H9 (cell line): ENCODE measurements at regions not wholly inside any gene's neighbourhood (a gene's known extent, or its start where the extent isn't known, plus 50 kb on each side); places are given as distances from the start of the nearest gene placed in this dataset.

Experiments used
- DNase-seq: peaks from one replicate; pipeline ENCODE4 v3.0.0-alpha.2; 2017
- H2AFZ ChIP-seq: one replicate; pipeline ENCODE4 v1.6.1; 2013; ENCODE audit warnings: mild to moderate bottlenecking, low read length, control low read depth, moderate library complexity
- H2AK5ac ChIP-seq: 2 replicates; pipeline ENCODE4 v1.6.1; 2013; ENCODE audit warnings: low read length, control low read depth, mixed read lengths; ENCODE audit not compliant: insufficient read length
- H2BK120ac ChIP-seq: one replicate; pipeline ENCODE4 v1.6.1; 2013; ENCODE audit warnings: low read depth, mild to moderate bottlenecking, low read length, control low read depth, inconsistent platforms; ENCODE audit not compliant: poor library complexity, severe bottlenecking
- H2BK12ac ChIP-seq: 2 replicates; pipeline ENCODE4 v1.6.1; 2013; ENCODE audit warnings: low read length, control low read depth, mixed read lengths, low read depth; ENCODE audit not compliant: insufficient read length
- H2BK15ac ChIP-seq: 2 replicates; pipeline ENCODE4 v1.6.1; 2013; ENCODE audit warnings: low read depth, low read length, control low read depth
- H2BK20ac ChIP-seq: one replicate; pipeline ENCODE4 v1.6.1; 2013; ENCODE audit warnings: low read depth, mild to moderate bottlenecking, low read length, control low read depth, inconsistent platforms; ENCODE audit not compliant: poor library complexity, severe bottlenecking
- H2BK5ac ChIP-seq: 2 replicates; pipeline ENCODE4 v1.6.1; 2013; ENCODE audit warnings: low read length, control low read depth, mixed read lengths; ENCODE audit not compliant: insufficient read length
- H3K14ac ChIP-seq: 2 replicates; pipeline ENCODE4 v1.6.1; 2013; ENCODE audit warnings: low read length, control low read depth; ENCODE audit not compliant: insufficient read depth
- H3K18ac ChIP-seq: 2 replicates; pipeline ENCODE4 v1.6.1; 2013; ENCODE audit warnings: low read depth, mild to moderate bottlenecking, mixed read lengths, low read length, control low read depth; ENCODE audit not compliant: insufficient read length
- H3K23ac ChIP-seq: 2 replicates; pipeline ENCODE4 v1.6.1; 2013; ENCODE audit warnings: low read length, control low read depth, mixed read lengths, low read depth; ENCODE audit not compliant: insufficient read length
- H3K23me2 ChIP-seq: 2 replicates; pipeline ENCODE4 v1.6.1; 2013; ENCODE audit warnings: low read depth, mild to moderate bottlenecking, mixed read lengths, low read length, control low read depth; ENCODE audit not compliant: insufficient read length, poor library complexity, severe bottlenecking
- H3K27ac ChIP-seq: 2 replicates; pipeline ENCODE4 v1.5.1; 2013; ENCODE audit warnings: low read length, control low read depth, mixed read lengths, low read depth; ENCODE audit not compliant: insufficient read length
- H3K27me3 ChIP-seq: 2 replicates; pipeline ENCODE4 v1.6.1; 2013; ENCODE audit warnings: low read length, control low read depth, inconsistent platforms; ENCODE audit not compliant: insufficient read depth
- H3K4ac ChIP-seq: 2 replicates; pipeline ENCODE4 v1.6.1; 2013; ENCODE audit warnings: low read depth, mild to moderate bottlenecking, control low read depth, inconsistent platforms, low read length, moderate library complexity
- H3K4me1 ChIP-seq: 2 replicates; pipeline ENCODE4 v1.6.1; 2013; ENCODE audit warnings: low read length, control low read depth, inconsistent platforms; ENCODE audit not compliant: insufficient read depth
- H3K4me2 ChIP-seq: 2 replicates; pipeline ENCODE4 v1.6.1; 2013; ENCODE audit warnings: low read length, control low read depth, mixed read lengths; ENCODE audit not compliant: insufficient read length, insufficient read depth
- H3K56ac ChIP-seq: 2 replicates; pipeline ENCODE4 v1.6.1; 2013; ENCODE audit warnings: low read depth, mild to moderate bottlenecking, mixed read lengths, low read length, control low read depth; ENCODE audit not compliant: insufficient read length
- H3K79me1 ChIP-seq: 2 replicates; pipeline ENCODE4 v1.6.1; 2013; ENCODE audit warnings: low read depth, mild to moderate bottlenecking, moderate library complexity, low read length, control low read depth, inconsistent platforms; ENCODE audit not compliant: insufficient read depth, poor library complexity, severe bottlenecking
- H3K79me2 ChIP-seq: 2 replicates; pipeline ENCODE4 v1.6.1; 2013; ENCODE audit warnings: low read length, control low read depth, inconsistent platforms; ENCODE audit not compliant: insufficient read depth
- H3K9ac ChIP-seq: 2 replicates; pipeline ENCODE4 v1.6.1; 2013; ENCODE audit warnings: low read length, control low read depth, mixed read lengths; ENCODE audit not compliant: insufficient read length; ENCODE audit errors: extremely low read depth
- H3K9me3 ChIP-seq: one replicate; pipeline ENCODE4 v1.6.1; 2013; ENCODE audit warnings: low read depth, low read length, inconsistent platforms; ENCODE audit not compliant: control insufficient read depth
- H3T11ph ChIP-seq: one replicate; pipeline ENCODE4 v1.6.1; 2013; ENCODE audit warnings: mild to moderate bottlenecking, low read length, control low read depth, inconsistent platforms
- H4K20me1 ChIP-seq: one replicate; pipeline ENCODE4 v1.6.1; 2013; ENCODE audit not compliant: control insufficient read depth, insufficient read length, insufficient read depth
- H4K5ac ChIP-seq: 2 replicates; pipeline ENCODE4 v1.6.1; 2013; ENCODE audit warnings: low read depth, mild to moderate bottlenecking, mixed read lengths, low read length, control low read depth; ENCODE audit not compliant: insufficient read length
- H4K8ac ChIP-seq: replicated peaks from 2 replicates; pipeline ENCODE4 v1.6.1; 2013; ENCODE audit warnings: low read length, control low read depth, mixed read lengths, low read depth; ENCODE audit not compliant: insufficient read length
- H4K91ac ChIP-seq: 2 replicates; pipeline ENCODE4 v1.6.1; 2013; ENCODE audit warnings: low read depth, mild to moderate bottlenecking, moderate library complexity, mixed read lengths, low read length, control low read depth; ENCODE audit not compliant: insufficient read length
- H3K27ac Mint-ChIP-seq, 3 experiments: 2 replicates in 2 of 3; 3 replicates in 1 of 3; pipeline ENCODE4 v1.8.0; 2020 to 2021; ENCODE audit warnings: mixed read lengths in 3 of 3, mild to moderate bottlenecking in 1 of 3, moderate library complexity in 1 of 3
- H3K27me3 Mint-ChIP-seq: 2 replicates; pipeline ENCODE4 v1.8.0; 2021; ENCODE audit warnings: low read depth, mild to moderate bottlenecking, moderate library complexity, mixed read lengths
- H3K36me3 Mint-ChIP-seq, 3 experiments: 2 replicates in 2 of 3; 3 replicates in 1 of 3; pipeline ENCODE4 v1.8.0; 2020 to 2021; ENCODE audit warnings: low read depth in 3 of 3, mixed read lengths in 3 of 3; ENCODE audit not compliant: insufficient read depth in 1 of 3
- H3K4me1 Mint-ChIP-seq, 2 experiments: 2 replicates each; pipeline ENCODE4 v1.8.0; 2020; ENCODE audit warnings: mixed read lengths in 2 of 2
- H3K4me3 Mint-ChIP-seq, 2 experiments: 2 replicates in 1 of 2; 3 replicates in 1 of 2; pipeline ENCODE4 v1.8.0; 2020 to 2021; ENCODE audit warnings: mild to moderate bottlenecking in 2 of 2, mixed read lengths in 2 of 2, moderate library complexity in 1 of 2
- H3K9me3 Mint-ChIP-seq, 2 experiments: 2 replicates in 1 of 2; 3 replicates in 1 of 2; pipeline ENCODE4 v1.8.0; 2020; ENCODE audit warnings: mild to moderate bottlenecking in 2 of 2, mixed read lengths in 2 of 2, moderate library complexity in 1 of 2
- CTCF ChIP-seq: fragments of 200-600 bp; sonication (generic); conservative IDR thresholded peaks from 3 replicates; pipeline ENCODE4 v1.8.0; 2021; ENCODE audit warnings: antibody characterized with exemption, mild to moderate bottlenecking
- WGBS: extraction: QIAGEN DNeasy Blood & Tissue Kit; methylation state at CpG from one replicate; pipeline ENCODE4 v1.1.7; 2013; ENCODE audit warnings: missing lambda C conversion rate, low lambda C conversion rate, mixed read lengths; ENCODE audit not compliant: insufficient read length; ENCODE audit errors: extremely low coverage; 5-methylcytosine and 5-hydroxymethylcytosine counted together

GRCh38 chr16:48076455-48077012 is 79.3 kb downstream of the ABCC12 start:
- Histone ChIP-seq H3K79me2 (no peaks in the 10 kb centered on the region), H2BK120ac (no peak overlapping the region), H4K8ac (no peak overlapping the region), H3K27me3 (no peaks in the 10 kb centered on the region), H3K9me3 (no peaks in the 10 kb centered on the region), H4K20me1 (no peaks in the 10 kb centered on the region), H4K5ac (no peak overlapping the region), H3K14ac (no peak overlapping the region), H2BK20ac (no peak overlapping the region), H3K4ac (no peak overlapping the region), H4K91ac (no peak overlapping the region), H3K9ac (no peak overlapping the region), H3K4me2 (no peak overlapping the region), H3K4me1 (no peaks in the 10 kb centered on the region), H3K18ac (no peak overlapping the region), H3K27ac (no peak overlapping the region), H2BK15ac (no peak overlapping the region), H3K23ac (no peak overlapping the region), H2BK5ac (no peak overlapping the region), H3T11ph (no peak overlapping the region), H2AFZ (no peak overlapping the region), H3K23me2 (no peaks in the 10 kb centered on the region), H3K79me1 (no peaks in the 10 kb centered on the region), H2AK5ac (no peak overlapping the region), H3K56ac (no peak overlapping the region), H2BK12ac (no peak overlapping the region)
- DNase-seq, result no peak
- no peaks in the 10 kb centered on the region for H3K36me3 Mint-ChIP-seq
- H3K9me3 Mint-ChIP-seq, result peaks cover 4 to 6% of the 10 kb centered on the region in 2 experiments; a peak in 3 of 5 replicates
- H3K27ac Mint-ChIP-seq, result no peak overlapping the region
- H3K27me3 Mint-ChIP-seq, result no peaks in the 10 kb centered on the region; the same call in 1 of the 2 replicates
- WGBS, result no CpG with 5 or more reads among the region's 2 CpGs
- no peak for TF ChIP-seq CTCF
- H3K4me1 Mint-ChIP-seq, result no peaks in the 10 kb centered on the region
- H3K4me3 Mint-ChIP-seq, result no peak overlapping the region
